HG03159 (cell line): ENCODE measurements at regions not wholly inside any gene's neighbourhood (a gene's known extent, or its start where the extent isn't known, plus 50 kb on each side); places are given as distances from the start of the nearest gene placed in this dataset.
A peak's percentile ranks its signal among the peaks of the same experiment; 100 is the strongest.
"Not testable (repeated sequence)": the region's sequence is repeated elsewhere in the genome, so short reads cannot be mapped to it uniquely, and the experiment has no call there.

ENCODE experiments used
- ATAC-seq: cut with Tn5 transposase; IDR thresholded peaks from one replicate; pipeline ENCODE4 v1.9.1; 2021; ENCODE audit warnings: mild to moderate bottlenecking, moderate library complexity; ENCODE audit not compliant: unreplicated experiment

- no peak for ATAC-seq
Measured at GRCh38 chr3:16707260-16707659, 102.0 kb upstream of the DAZL start.

GRCh38 chr3:16708285-16708684, 103.1 kb upstream of the DAZL start:
- ATAC-seq, result no peak

- not testable (repeated sequence) for ATAC-seq
Measured at GRCh38 chr3:16711691-16712090, 106.5 kb upstream of the DAZL start.

- no peak for ATAC-seq
Measured at GRCh38 chr3:16715281-16715680, 110.1 kb upstream of the DAZL start.

GRCh38 chr3:16719426-16719825, 114.2 kb upstream of the DAZL start:
- no peak for ATAC-seq

GRCh38 chr3:16720367-16720940, 115.2 kb upstream of the DAZL start:
- no peak for ATAC-seq

GRCh38 chr3:16721494-16721893, 116.3 kb upstream of the DAZL start:
- ATAC-seq, result peak; percentile 53

GRCh38 chr3:16723978-16724377, 118.8 kb upstream of the DAZL start:
- no peak for ATAC-seq

GRCh38 chr3:16724487-16724886, 119.3 kb upstream of the DAZL start:
- no peak for ATAC-seq

- no peak for ATAC-seq
Measured at GRCh38 chr3:16725972-16726371, 120.7 kb upstream of the DAZL start.

GRCh38 chr3:16728770-16729745, 123.8 kb upstream of the DAZL start:
- ATAC-seq, result no peak

- ATAC-seq, result no peak
Measured at GRCh38 chr3:16738451-16738850, 133.2 kb upstream of the DAZL start.

- no peak for ATAC-seq
Measured at GRCh38 chr3:16739541-16740105, 134.4 kb upstream of the DAZL start.

GRCh38 chr3:16740515-16740914, 135.3 kb upstream of the DAZL start:
- no peak for ATAC-seq

- ATAC-seq, result no peak
Measured at GRCh38 chr3:16741103-16741758, 136.0 kb upstream of the DAZL start.

GRCh38 chr3:16741890-16742289, 136.7 kb upstream of the DAZL start:
- ATAC-seq, result no peak

GRCh38 chr3:16743276-16743675, 138.1 kb upstream of the DAZL start:
- ATAC-seq, result no peak

- ATAC-seq, result no peak
Measured at GRCh38 chr3:16759227-16759903, 125.4 kb upstream of the PLCL2 start.

GRCh38 chr3:16761571-16761970, 123.2 kb upstream of the PLCL2 start:
- no peak for ATAC-seq

GRCh38 chr3:16765661-16766060, 119.1 kb upstream of the PLCL2 start:
- no peak for ATAC-seq

GRCh38 chr3:16767006-16767405, 117.7 kb upstream of the PLCL2 start:
- no peak for ATAC-seq
